ENCODE measurements at regions not wholly inside any gene's neighbourhood (a gene's known extent, or its start where the extent isn't known, plus 50 kb on each side); places are given as distances from the start of the nearest gene placed in this dataset.

- ChIA-PET POLR2A (ENCODE audit: unreplicated experiment) (no interaction called here), CTCF (interaction anchor here (0.6 to 2.3 kb wide), 3 partner anchors 10 to 197 kb away, joined by 3 to 6 read pairs (median 4); no protein-coding TSS in a partner anchor)
- Histone ChIP-seq H3K9me3 (ENCODE audit: control insufficient read depth, insufficient read depth, low read length) (peaks cover 6% of the 10 kb centered on the region), H3K4me3 (ENCODE audit: insufficient read depth, low read depth, low read length) (no peak overlapping the region), H3K56ac (ENCODE audit: extremely low read depth, insufficient read depth, low read length) (no peak overlapping the region), H3K27me3 (ENCODE audit: control insufficient read depth, insufficient read depth, low read length) (no peaks in the 10 kb centered on the region), H3K9ac (ENCODE audit: low read depth, low read length) (no peak overlapping the region), H3K4ac (ENCODE audit: low read depth, low read length) (peak overlapping the region; percentile 87), H4K91ac (ENCODE audit: insufficient read depth, low read depth, low read length) (peak overlapping the region; percentile 87), H4K20me1 (ENCODE audit: insufficient read depth, low read length) (no peaks in the 10 kb centered on the region), H2BK120ac (ENCODE audit: low read depth, low read length) (peak overlapping the region; percentile 69), H2BK5ac (ENCODE audit: low read depth, low read length, poor library complexity, severe bottlenecking) (peak overlapping the region; percentile 27), H2AFZ (replicated peaks; ENCODE audit: low read length, poor library complexity) (peak overlapping the region; percentile 66), H3K9me1 (ENCODE audit: insufficient read depth, low read length) (peaks cover 39% of the 10 kb centered on the region), H4K5ac (ENCODE audit: low read depth, low read length) (no peak overlapping the region), H4K8ac (ENCODE audit: low read depth in 2 of 2, low read length in 2 of 2) (peak overlapping the region; percentile 66 to 75; a peak in 3 of 4 replicates), H3K79me1 (ENCODE audit: low read depth in 1 of 2, low read length in 2 of 2) (no peaks in the 10 kb centered on the region), H3K4me1 (ENCODE audit: control insufficient read depth, insufficient read depth, low read length) (peaks cover 34% of the 10 kb centered on the region), H3K14ac (replicated peaks; ENCODE audit: low read depth, low read length) (peak overlapping the region; percentile 92), H3K23ac (ENCODE audit: low read depth, low read length) (0 out of 2 replicates have a peak overlapping the region, but pooled peaks have one; percentile 54), H2AK5ac (ENCODE audit: low read depth, low read length) (peak overlapping the region; percentile 96), H2AK9ac (replicated peaks; ENCODE audit: low read depth, low read length, poor library complexity) (peak overlapping the region; percentile 79), H3K27ac (ENCODE audit: insufficient read depth, low read length) (no peak overlapping the region), H3K18ac (ENCODE audit: low read depth, low read length) (peak overlapping the region; percentile 56; the same call in 1 of the 2 replicates), H2BK15ac (ENCODE audit: low read depth, low read length) (peak overlapping the region; percentile 49; the same call in 2 of the 3 replicates), H2BK20ac (ENCODE audit: low read depth, low read length) (peak overlapping the region; percentile 91), H3K36me3 (ENCODE audit: control insufficient read depth, insufficient read depth, low read length) (no peaks in the 10 kb centered on the region), H3K4me2 (ENCODE audit: low read depth, low read length) (no peak overlapping the region)
- in situ Hi-C loops (cut with MboI; ENCODE audit: low sequenced_read_pairs) (no loop called here), intact Hi-C loops (cut with micrococcal nuclease) (no loop called here), dilution Hi-C loops (cut with HindIII; ENCODE audit: low sequenced_read_pairs, unreplicated experiment) (no loop called here)
- WGBS, 2 experiments (ENCODE audit: extremely low coverage in 2 of 2, insufficient read length in 1 of 2), result 63% methylated on average over 3 of the region's 8 CpGs; no CpG with 5 or more reads in 1 of the 2 experiments
- TF ChIP-seq NFE2L2 (IDR thresholded peaks at IDR 0.05; ENCODE audit: low read depth, low read length) (no peak), RAD21 (IDR thresholded peaks at IDR 0.05; ENCODE audit: low read length) (0 out of 2 replicates have a peak, but pooled peaks have one; percentile 8), FOS (IDR thresholded peaks at IDR 0.05; ENCODE audit: low read depth, low read length) (0 out of 2 replicates have a peak, but pooled peaks have one; percentile 5), MAFK (IDR thresholded peaks at IDR 0.05; ENCODE audit: low read depth, low read length) (peak; percentile 94), USF2 (IDR thresholded peaks at IDR 0.05; ENCODE audit: low read depth, low read length) (peak; percentile 45)
- ATAC-seq (ENCODE audit: low read depth) (peak; percentile 22; the same call in 1 of the 2 replicates), DNase-seq (peak; percentile 80)
- BruUV-seq (replicated peaks), result no TSS peak
These were observed 74.8 kb upstream of the SIRPA start for GRCh38 chr20:1820138-1821079.

Data from IMR-90 (cell line).